GM21529 (cell line): ENCODE measurements at regions not wholly inside any gene's neighbourhood (a gene's known extent, or its start where the extent isn't known, plus 50 kb on each side); places are given as distances from the start of the nearest gene placed in this dataset.
"Not testable (repeated sequence)": the region's sequence is repeated elsewhere in the genome, so short reads cannot be mapped to it uniquely, and the experiment has no call there.

ENCODE experiments used
- ATAC-seq: cut with Tn5 transposase; IDR thresholded peaks from one replicate; pipeline ENCODE4 v1.9.1; 2021; ENCODE audit not compliant: unreplicated experiment

DNA sequence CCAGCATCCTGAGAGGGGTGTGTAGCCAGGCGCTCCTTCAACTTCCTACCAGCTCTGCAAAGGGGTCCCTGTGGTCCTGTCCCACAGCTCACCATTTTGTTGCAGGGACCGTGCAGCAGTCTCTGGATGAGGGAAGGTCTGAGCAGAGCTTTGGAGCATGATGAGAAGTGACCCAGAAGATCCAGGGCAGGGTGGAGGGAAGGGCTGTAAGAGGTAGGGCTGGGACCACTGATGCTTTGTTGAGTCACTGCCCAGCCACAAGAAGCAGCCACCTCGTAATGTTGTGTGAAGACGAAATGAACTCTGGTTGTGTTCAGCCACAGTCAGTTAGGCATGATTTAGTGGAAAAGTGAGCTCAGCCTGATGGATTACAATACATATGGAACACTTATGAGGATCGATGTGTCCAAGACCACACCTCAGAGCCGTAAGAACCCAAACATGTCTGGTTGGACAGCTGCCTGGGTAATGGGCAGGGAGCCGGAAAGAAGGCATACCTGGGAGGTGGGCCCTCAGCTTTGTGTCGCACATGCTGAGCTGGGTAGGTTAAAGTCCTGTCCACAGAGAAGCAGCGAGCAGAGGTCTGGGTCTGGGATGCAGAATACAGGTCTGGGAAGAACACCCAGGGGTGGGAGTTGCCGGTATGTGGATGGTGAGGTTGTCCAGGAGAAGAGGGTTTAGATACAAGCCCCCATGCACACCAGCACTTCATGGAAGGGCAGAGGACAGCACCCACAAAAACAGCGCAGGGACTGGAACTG, 250.1 kb downstream of the GADD45G start:
- ATAC-seq: no peak

DNA sequence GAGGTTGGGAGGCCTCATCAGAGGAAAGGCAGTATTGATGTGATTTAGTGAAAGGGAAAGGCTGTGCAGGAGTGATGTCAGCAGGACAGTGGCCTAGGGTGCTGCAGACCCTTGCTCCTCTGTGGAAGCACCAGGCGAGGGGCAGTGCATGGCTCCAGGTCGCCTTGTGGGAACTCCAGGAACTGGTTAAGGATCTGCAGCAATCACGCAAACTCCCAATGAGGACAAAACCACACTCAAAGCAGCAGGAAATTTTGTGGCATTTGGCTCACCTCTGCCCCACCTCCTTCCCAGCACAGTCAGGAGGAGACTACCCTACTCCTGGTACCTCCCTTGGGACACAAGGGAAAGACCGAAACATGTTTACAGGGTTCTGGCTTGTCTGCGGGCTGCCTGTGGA, 251.5 kb downstream of the GADD45G start:
- not testable (repeated sequence) for ATAC-seq

DNA sequence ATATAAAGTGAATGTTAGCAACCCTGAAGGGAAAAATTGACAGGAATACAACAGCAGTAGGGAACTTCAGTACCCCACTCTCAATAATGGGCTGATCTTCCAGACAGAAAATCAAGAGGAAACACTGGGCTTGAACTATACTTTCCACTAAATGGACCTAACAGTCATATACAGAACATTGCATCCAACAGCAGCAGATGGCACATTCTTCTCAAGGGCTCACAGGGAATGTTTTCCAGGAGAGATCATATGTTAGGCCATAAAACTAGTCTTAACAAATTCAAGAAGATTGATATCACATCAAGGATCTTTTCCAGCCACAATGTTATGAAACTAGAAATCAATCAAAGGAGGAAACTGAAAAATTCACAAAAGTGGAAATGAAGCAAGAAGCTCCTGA, 252.1 kb downstream of the GADD45G start:
- ATAC-seq: not testable (repeated sequence)

GRCh38 chr9:89859842-89860241, 255.0 kb downstream of the GADD45G start:
- ATAC-seq: not testable (repeated sequence)

GRCh38 chr9:89861371-89861770, 256.6 kb downstream of the GADD45G start:
- not testable (repeated sequence) for ATAC-seq

- ATAC-seq: no peak
Observed at GRCh38 chr9:89862316-89862715, 257.5 kb downstream of the GADD45G start.

GRCh38 chr9:89863141-89863540, 258.3 kb downstream of the GADD45G start:
- ATAC-seq: no peak

GRCh38 chr9:89863837-89864236, 259.0 kb downstream of the GADD45G start:
- ATAC-seq: no peak

DNA sequence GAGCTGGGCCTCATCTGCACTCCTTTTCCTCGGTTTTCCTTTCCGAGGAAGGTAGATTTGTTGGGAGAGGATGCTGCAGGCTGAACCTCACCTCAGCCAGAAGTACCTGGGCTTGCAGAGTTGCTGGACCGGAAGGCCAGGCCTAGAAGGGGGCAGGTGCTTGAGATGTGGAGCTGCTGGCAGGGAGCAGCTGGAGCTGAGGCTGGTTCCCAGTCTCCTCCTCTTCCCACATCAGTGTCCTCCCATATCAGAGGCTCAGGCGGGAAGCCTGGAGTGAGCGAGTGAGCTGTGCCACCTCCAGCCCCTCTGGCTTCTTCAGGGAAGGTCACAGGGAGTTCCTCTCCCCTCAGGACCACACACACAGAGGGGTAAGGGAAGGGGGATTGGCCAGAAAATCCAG, 259.4 kb downstream of the GADD45G start:
- ATAC-seq: no peak

GRCh38 chr9:89864731-89865130, 259.9 kb downstream of the GADD45G start:
- ATAC-seq: no peak

DNA sequence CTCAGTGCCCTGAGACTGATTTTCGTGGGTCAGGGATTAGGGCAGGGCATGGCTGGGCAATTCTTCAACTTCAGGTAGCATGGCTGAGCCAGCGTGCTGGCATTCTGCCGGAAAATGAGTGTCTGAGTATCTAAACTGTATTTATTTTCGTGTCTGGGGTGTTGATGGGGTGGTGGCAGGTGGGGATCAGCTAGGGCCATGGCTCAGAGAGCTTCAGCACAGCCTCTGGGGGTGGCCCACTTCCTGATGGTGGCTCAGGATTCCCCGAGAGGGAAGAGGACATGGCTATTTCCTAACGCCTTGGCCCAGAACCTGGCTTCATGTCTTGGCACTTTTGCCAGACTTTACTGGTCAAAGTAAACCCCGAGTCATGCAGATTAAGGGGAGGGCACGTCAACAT, 260.5 kb downstream of the GADD45G start:
- no peak for ATAC-seq

DNA sequence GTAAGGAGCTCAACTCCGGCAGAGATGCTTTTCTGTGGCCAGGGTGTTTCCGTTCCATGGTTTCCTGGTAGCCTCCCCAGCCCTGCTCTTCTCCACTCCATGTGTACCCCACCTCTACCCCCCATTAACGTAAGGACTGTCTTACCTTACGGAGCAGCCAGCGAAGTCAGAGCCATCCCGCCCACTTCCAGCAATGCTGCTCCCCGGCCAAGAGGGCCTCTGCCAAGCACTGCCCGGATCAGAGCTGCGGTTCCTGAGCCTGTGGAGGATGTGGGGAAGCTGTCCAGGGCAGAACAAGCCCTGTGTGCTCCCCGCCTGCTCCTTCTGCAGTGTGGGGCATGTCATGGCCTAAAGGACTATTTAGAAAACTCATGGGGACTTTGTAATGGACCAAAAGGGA, 261.2 kb downstream of the GADD45G start:
- ATAC-seq: no peak

GRCh38 chr9:89866701-89867100, 261.9 kb downstream of the GADD45G start:
- no peak for ATAC-seq

- no peak for ATAC-seq
Observed at GRCh38 chr9:89868100-89868499, 263.3 kb downstream of the GADD45G start.

- ATAC-seq: no peak
Observed at GRCh38 chr9:89869793-89870580, 265.2 kb downstream of the GADD45G start.

DNA sequence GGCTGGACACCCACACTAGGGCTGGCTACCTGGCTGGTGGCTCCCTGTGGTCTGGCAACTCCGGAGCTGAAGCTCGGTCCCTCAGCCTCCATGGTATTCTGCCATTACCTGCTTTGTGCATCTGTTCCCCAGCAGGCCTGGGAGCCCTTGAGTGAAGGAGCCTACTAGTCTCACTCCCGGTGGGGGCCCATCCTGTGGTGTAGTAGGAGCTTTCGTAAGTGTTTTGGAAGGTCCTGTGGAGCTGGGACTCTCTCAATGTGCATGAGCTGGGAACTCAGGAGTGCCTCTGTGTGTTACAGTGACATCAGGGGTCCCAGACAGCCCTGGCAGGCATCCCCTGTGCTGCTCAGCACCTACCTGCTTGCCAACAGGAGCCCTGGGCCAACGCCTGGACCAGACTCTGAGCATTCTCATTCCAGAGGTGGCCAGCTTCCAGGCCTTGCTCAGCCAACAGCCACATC, 267.1 kb downstream of the GADD45G start:
- ATAC-seq: no peak

DNA sequence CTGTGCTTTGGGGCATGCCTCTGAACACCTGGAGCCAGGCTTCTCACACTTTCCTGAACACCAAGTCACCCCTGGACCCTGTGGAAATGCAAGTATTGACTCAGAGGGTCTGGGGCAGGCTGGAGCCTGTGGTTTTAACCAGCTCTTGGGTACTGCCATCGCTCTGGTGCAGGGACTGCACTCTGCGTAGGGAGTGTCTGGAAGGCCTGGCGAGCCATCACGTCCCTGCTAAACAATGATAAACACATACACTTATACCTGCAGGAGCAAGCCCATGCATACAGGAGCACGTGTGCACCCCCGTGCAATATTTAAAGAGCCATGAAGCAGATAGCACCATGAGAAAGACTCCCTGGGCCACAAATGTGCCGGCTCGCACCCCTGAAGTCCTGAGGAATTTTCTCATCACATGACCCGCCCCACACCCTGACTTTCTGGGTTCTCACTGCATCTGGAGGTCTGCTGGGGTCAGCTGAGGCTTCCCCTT, 267.7 kb downstream of the GADD45G start:
- ATAC-seq: no peak

DNA sequence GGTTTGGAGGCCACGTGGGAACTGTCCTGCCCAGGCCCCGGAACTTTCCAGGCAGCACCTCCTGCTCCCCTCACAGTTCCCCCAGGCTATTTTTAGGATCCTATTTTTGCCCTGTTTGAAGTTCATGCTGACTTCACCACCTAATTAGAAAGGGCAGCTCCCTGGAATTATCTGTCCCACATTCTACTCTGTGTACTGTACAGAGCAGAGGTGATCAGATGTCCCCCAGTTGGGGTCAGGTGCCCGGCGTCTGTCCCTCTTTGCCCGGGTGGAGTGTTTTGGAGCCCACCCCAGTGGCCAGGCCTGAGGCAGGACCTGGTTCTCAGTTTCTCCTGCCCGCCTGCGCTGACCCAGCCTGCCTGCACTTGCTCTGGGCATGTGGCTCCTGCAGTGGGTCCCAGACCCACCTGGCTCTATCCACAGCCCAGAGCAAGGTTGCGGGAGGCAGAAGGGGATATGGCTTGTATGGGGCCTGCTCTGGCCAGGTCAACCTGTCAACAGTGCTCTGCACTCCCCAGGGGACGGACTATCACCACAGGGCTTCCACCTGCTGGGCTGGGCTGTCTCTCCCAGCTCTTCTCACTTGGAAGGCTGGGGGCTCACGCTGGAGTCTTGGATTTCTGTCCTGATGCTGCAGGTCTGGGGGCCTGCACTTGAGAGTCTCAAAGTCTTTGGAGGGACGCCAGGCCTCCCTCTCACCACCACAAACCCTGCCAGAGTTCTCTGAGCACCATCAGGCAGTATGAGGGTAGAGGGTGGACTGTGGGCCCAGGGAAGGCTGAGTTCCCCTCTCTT, 268.3 kb downstream of the GADD45G start:
- ATAC-seq: no peak

GRCh38 chr9:89873801-89874200, 269.0 kb downstream of the GADD45G start:
- no peak for ATAC-seq

DNA sequence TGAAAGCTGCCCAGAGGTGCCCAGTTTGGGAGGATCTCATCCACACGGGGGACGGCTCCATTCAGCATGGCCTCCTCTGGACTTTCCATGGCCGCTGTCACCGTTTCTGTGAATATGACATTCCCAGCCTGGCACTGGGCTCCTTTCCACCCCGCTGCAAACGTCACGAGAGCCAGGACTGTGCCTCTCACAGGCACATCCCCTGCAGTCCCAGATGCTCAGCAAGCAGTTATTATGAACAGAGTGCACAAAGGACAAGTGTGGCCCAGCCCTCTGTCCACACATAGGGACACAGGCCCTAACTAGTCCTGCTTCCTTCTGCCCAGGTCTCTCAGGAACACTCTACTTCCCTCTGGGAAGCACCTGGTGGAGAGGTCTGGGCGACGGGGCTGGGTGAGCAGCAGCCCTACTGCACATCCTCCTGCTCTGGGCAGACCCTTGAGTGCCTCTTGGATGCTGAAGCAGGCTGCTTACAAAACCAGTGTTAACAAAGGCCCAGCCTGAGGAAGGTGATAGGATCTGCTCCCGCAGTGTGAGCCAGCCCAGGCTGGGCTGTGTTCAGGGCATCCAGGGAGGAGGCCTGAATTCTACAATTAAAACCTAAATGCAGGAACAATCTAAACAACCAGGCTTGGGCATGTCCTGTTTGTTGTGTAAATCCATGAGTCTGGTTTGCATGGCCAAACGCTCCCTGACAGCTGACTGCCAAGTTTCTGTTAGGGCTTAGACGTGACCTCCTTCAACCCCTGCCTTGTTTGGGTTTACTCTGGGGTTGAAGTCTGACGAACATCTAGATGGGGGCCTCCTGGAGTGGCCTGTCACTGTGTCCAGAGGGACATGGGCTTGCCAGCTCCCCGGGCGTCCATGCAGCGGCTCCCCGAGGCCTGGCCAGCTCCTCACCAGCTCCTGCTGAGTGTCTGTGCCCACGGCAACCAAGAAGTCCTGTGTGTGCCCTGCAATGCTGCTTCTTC, 269.8 kb downstream of the GADD45G start:
- ATAC-seq: no peak
